Ramos (cell line): ENCODE measurements at regions not wholly inside any gene's neighbourhood (a gene's known extent, or its start where the extent isn't known, plus 50 kb on each side); places are given as distances from the start of the nearest gene placed in this dataset.
"Not testable (repeated sequence)": the region's sequence is repeated elsewhere in the genome, so short reads cannot be mapped to it uniquely, and the experiment has no call there.

Experiments
- in situ Hi-C: fragments of 300-500 bp; cut with MboI; formaldehyde crosslinking; loops from one replicate; pipeline ENCODE4 v1.14.3; 2022; ENCODE audit warnings: low sequenced_read_pairs; ENCODE audit not compliant: unreplicated experiment

DNA sequence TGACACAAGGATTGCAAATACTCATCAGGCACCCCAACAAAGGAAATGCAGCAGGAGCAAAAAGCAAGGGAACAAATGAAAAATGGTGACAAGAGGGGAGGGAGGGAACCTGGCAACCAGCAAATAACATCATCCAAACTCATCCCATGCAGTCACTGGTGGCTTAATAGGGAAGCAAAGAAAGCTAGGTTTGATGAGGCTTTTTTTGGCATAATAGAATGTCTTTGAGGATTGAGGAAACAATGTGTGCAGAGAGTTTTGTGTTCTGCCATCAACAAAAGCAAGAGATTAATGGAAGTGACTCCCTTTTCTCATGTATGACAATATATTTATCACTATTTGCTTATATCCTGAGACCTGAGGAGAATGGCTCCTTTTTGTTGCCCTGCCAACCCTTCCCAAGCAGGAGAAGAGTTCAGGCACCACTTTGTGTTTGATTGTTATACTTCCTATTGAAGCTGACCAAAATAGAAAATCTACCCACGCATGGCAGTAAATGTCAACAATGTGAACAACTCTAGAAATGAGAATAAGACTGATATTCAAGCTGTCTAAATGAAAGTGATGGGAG is 375.7 kb downstream of the CAAP1 start:
- in situ Hi-C loops = no loop called here

DNA sequence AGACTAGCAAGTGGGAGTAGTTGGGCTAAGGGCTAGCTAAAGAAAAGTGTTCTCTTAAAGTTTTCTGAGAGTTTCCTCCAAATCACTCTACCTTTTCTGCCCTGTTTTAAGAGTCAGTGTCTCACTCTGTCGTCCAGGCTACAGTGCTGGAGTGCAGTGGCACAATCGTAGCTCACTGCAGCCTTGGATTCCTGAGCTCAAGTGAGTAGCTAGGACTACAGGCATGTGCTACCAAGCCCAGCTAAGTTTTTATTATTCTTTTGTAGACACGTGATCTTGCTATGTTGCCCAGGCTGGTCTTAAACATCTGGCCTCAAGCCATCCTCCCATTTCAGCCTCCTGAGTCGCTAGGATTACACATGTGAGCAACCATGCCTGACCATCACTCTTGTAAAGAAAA is 378.9 kb downstream of the CAAP1 start:
- in situ Hi-C loops = no loop called here

DNA sequence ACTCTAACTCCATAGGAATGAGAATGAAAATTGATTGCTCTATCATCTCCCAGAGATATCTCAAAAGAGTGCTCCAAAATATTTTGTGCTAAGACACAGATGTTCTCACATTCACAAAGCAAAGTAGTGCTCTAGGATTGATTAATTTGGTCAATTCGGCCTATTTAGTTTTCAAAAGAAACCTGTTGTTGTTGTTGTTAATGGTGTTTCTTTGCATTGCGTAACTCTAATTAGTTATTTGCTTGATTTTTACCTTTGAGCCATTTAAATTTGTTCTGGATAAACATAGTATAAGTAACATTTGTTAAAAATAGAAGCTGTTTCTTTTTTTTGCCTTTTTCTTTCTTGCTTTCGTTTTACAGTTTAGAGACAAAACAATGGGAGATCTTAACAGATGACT is 382.5 kb downstream of the CAAP1 start:
- in situ Hi-C loops = no loop called here

DNA sequence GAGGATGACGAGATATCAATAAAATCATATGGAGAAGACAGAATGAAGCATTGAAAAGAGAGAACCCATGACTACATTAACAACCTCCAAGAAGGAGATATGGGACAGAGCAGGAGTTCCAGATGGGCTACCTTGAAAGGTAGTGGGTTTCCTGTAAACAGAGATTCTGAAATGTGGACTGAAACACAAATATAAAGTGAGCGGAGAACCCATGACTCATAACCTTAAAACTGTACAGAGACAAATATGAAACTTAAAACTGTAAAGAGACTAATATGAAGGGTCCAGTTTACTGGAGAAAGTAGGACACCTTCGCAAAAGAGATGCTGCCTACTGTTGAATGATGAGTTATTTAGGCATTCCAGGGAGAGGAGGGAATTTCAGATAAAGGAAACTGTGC is 383.7 kb downstream of the CAAP1 start:
- in situ Hi-C loops = no loop called here

DNA sequence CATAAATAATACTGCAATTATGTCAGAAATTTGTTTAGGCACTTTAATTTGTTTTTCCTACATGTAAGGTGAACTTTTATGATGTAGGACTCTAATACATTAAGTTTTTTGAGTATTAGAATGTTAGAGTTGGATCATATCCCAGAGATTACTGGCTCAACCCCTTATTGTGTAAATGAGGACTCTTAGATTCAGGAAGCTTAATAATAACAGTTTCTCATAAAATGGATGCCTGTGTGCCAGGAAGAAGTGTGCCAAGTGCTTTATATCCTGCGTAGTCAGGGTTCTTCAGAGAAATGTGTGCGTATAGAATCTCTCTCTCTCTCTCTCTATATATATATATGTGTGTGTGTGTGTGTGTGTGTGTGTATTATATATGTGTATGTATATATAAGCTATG is 388.5 kb downstream of the CAAP1 start:
- in situ Hi-C loops = no loop called here

DNA sequence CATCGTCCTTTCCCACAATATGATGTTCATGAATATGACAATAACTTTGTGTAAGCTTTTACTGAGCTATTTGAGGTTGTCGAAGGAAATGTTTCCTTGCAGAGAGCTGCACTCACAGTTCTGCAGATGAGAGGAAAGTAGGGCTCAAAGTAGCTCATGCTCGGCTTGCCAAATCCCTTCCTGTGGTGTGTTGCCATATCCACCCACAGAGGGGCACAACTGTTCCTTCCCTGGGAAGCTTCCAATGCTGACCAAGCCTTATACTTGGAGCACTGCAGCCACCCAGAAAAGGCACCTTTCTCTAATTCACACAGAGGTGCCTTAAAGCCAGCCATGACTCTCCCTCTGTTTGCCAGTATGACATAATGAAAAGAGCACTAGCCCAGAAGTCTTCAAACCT is 390.3 kb downstream of the CAAP1 start:
- in situ Hi-C loops = no loop called here

DNA sequence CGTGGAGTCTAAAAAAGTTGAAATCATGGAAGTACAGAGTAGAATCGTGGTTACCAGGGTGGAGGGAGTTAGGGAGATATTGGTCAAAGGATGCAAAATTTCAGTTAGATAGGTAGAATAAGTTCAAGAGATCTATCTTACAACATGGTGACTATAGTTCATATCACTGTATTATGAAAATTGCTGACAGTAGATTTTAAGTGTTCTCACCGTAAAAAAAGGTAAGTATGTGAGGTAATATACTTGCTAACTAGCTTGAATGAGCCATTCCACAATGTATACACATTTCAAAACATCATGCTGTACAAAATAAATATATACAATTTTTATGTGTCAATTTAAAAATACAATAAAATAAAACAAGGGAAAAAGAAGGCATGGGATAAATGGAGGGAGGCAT is 392.1 kb downstream of the CAAP1 start:
- in situ Hi-C loops = no loop called here

DNA sequence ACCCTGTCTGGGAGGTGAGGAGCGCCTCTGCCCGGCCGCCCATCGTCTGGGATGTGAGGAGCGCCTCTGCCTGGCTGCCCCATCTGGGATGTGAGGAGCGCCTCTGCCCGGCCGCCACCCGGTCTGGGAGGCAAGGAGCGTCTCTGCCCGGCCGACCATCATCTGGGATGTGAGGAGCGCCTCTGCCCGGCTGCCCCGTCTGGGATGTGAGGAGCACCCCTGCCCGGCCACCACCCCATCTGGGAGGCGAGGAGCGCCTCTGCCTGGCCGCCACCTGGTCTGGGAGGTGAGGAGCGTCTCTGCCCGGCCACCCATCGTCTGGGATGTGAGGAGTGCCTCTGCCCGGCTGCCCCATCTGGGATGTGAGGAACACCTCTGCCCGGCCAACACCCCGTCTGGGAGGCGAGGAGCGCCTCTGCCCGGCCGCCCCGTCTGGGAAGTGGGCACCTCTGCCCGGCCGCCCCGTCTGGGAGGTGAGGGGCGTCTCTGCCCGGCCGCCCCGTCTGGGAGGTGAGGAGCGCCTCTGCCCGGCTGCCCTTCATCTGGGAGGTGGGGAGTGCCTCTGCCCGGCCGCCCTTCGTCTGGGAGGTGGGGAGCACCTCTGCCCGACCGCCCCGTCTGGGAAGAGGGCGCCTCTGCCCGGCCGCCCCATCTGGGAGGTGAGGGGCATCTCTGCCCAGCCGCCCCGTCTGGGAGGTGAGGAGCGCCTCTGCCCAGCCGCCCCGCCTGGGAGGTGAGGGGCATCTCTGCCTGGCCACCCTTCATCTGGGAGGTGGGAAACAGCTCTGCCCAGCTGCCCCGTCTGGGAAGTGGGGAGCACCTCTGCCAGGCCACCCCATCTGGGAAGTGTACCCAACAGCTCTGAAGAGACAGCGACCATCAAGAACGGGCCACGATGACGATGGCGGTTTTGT is 399.7 kb downstream of the CAAP1 start:
- in situ Hi-C loops = not testable (repeated sequence)

DNA sequence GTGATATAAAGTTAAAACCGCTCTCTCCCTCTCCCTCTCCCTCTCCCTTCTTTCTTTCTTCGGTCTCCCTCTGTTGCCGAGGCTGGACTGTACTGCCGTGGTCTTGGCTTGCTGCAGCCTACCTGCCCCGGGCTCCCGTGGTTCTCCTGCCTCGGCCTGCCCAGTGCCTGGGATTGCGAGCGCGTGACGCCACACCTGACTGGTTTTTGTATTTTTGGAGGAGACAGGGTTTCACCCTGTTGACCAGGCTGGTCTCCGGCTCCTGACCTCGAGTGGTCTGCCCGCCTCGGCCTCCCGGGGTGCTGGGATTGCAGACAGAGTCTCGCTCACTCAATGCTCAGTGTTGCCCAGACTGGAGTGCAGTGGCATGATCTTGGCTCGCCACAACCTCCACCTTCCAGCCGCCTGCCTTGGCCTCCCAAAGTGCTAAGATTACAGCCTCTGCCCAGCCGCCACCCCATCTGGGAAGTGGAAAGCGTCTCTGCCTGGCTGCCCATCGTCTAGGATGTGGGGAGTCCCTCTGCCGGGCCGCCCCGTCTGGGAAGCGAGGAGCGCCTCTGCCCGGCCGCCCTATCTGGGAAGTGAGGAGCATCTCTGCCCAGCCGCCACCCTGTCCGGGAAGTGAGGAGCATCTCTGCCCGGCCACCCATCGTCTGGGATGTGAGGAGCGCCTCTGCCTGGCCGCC is 400.5 kb downstream of the CAAP1 start:
- in situ Hi-C loops = not testable (repeated sequence)

DNA sequence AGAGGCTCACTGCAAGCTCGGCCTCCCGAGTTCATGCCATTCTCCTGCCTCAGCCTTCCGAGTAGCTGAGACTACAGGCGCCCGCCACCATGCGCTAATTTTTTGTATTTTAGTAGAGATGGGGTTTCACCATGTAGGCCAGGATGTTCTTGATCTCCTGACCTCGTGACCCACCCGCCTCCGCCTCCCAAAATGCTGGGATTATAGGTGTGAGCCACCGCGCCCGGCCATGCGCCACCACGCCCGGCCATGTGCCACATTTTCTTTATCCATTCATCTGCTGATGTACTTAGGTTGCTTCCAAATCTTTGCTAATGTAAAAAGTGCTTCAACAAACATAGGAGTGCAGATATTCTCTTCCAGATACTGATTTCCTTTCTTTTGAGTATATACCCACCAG is 408.6 kb downstream of the CAAP1 start:
- in situ Hi-C loops = no loop called here

DNA sequence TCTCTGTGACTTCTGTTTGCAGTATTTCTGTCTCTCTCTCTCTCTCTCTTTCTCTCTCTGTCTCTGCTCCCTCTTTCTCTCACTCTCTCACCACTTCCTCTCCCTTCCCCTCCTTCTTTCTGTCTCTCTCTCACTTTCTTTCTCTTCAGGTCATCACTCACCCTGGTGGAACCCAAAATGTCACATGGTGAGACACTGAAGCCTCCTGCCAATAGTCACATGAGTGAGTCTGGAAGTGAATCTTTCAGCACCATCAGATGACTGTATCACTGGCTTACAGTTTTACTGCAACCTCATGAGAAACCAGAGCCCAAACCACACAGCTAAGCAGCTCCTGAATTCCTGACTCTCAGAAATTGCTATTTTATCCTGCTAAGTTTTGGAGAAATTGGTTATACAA is 414.6 kb downstream of the CAAP1 start:
- in situ Hi-C loops = no loop called here

DNA sequence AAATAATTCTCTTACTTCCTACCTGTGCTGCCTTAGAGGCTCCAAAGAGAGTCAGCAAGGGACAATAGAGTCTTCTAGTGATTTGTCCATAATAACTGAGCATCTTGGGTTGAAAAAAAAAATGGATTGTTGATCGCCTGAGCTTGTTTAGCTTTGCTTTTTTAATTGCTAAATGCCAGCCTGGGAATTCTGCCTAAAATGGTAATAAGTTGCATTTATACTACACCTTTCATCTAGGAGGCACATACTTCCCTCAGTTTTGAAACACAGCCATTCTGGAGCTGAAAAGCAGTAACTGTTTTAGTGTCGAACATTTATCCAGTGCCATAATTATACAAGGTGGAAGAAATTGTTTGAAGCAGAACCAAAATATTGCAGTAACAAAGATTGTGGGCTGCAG is 421.3 kb downstream of the CAAP1 start:
- in situ Hi-C loops = no loop called here

DNA sequence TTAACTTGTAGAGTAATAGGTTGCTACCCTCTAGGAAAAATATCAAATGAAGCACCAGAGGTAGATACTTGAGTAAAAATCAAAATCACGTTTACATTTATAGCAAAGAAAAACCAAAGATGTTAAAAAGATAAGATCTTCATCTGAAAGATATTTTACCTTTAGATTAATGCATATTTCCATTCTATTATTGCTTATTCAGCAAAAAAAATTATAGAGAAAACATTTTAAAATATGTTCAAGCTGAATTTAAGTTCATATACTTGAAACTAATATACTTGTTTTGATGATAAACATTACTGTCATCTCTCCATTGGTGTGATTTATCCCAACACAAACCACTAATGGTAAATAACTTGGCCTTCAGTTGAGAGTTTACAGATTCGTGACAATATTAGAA is 422.3 kb downstream of the CAAP1 start:
- in situ Hi-C loops = no loop called here

DNA sequence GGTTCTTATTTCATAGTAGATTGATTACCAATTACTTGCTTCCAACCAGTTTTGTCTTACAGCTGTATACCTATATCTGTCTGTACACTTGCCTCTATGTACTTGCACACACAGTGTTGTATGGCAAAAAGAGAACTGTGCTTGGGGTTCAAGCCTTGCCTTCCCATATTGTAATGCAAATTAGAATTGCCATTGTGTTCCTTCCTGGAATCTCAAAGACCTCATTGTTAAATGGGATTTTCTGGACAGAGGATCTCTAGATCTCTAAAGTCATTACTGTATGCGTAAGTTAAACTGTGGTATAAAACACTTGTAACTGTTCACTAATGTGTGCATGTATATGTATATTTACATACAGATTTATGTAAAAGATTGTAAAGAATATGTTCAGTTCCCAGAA is 428.8 kb downstream of the CAAP1 start:
- in situ Hi-C loops = no loop called here

DNA sequence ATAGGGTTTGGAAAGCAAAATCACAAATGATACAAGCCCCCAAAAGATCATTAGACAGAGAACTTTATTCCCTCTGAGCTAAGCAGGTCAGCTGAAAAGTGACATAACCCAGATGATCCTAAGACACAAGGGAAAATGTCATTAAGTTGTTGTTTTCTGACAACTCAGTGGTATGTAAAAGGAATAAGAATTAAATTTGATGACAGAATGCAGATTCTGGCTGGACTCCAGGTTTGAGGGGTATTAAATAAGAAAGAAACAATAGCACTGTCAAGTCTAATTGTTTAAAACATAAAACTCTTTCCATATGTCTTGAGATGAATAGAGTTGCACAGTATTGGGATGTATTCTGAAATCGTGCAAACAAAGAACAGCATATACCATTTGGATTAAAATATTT is 429.9 kb downstream of the CAAP1 start:
- in situ Hi-C loops = no loop called here

DNA sequence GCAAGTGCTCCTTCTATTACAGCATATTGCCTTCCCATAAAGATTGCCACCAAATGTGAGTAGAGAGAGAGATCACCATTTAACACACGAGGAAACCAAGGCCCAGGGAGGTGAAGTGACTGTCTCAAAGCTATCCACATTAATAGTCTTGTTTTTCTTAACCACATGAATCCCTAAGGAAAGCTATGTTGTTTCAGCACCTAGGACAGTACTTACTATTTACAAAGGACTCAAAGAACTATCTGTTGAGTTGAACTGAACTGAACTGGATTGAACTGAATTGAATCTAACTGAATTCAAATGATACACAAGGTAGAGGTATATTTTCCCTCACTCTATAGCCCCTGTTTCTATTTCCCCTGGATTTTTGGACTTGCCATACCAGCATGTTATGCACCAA is 430.4 kb downstream of the CAAP1 start:
- in situ Hi-C loops = no loop called here

DNA sequence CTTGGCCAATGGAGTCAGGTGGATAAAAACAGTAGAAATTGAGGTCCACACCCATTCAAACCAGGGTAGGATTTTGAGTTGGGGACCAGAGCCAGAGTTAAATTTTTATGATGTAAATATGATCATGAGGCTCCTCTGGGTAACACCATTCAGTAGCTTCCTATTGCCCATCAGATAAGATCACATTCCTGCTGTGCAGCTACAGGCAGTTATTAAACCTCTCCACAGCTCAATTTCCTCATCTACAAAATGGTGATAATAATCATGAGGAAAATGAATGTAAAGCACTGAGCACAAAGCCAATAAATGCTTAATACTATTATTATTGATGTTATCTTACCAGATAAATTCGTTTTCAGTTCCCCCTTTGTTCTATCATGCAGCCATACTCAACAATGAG is 432.0 kb downstream of the CAAP1 start:
- in situ Hi-C loops = no loop called here

DNA sequence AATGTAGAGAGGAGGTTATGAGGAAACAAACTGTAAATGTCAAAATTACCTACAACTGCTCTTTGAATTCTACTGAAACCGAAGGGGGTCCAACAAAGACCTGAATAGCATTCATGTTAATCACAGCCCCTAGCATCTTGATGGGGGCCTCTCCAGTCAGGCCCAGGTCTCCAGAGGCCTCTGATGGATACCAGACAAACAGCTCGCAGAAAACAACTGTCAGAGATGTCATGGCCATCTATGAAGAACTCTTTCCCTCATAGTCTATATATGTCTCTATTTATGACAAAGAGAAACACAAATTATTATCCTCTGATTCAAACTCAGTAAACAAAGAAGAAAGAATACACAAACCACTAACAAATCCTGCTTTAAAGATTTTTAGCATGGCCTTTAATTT is 432.6 kb downstream of the CAAP1 start:
- in situ Hi-C loops = no loop called here

DNA sequence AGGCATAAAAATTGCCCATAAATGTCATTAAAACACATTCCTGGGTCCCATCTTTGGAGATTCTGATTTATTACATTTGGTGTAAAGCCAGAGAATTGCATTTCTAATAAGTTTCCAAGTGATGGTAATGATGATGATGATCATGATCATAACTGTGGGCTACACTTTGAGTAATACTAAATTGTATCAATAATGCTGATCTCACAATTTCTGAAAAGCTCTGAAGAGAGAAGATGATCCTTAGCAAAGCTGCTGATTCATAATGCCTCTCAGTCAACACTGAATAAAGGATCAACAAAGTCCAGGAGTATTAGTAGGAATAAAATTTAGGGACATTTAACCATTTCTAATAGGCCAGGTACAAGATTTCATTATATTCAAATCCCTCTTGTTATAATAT is 434.5 kb downstream of the CAAP1 start:
- in situ Hi-C loops = no loop called here

DNA sequence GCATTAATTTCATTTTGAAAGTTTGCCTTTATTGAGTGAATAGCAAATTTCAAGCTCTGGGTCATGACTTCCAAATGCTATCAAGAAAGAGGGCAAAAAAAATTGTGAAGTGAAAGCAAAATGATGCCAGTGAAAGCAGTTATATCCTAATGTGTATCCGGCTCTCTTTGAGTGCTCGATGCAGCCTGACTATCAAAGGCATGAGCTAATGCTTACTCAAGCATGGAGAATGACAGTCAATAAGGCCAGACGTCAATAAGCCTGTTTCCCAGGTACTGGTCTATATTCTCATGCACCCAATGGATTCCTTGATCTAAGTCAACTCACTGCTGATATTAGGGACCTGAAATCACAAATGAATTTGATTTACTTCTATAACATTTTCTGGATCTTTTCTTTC is 435.5 kb downstream of the CAAP1 start:
- in situ Hi-C loops = no loop called here

DNA sequence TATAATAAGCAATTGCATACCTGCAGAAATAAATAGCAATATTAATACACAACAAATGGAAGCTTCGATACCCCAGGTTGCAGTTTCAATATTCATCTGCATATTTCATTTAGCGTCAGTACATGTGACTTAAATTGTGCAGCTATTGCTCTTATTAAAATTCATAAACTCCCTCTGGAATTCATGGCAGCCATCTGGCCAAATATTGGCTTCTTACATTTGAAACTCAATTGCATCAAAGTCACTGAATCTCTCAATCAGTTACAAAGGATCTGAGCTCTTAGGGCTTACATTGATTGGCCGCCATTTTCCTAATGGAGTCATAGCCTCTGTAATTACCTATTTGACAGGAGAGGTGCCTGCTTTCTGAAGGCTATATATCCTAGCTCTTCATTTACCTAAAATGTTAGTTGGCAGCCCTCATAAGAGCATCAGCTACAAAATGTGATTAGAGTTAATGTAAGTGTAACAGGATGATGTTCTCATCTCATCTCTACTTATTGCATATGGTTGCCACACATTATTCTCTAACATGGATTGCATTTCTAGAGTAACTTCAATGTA is 453.5 kb downstream of the CAAP1 start:
- in situ Hi-C loops = no loop called here
